NCI-H2171 treated with DMSO at 0.1 percent for 48 hours (cell line): ENCODE measurements at regions not wholly inside any gene's neighbourhood (a gene's known extent, or its start where the extent isn't known, plus 50 kb on each side); places are given as distances from the start of the nearest gene placed in this dataset.
"Not testable (repeated sequence)": the region's sequence is repeated elsewhere in the genome, so short reads cannot be mapped to it uniquely, and the experiment has no call there.

Source experiments
- DNase-seq: peaks from one replicate; lab custom pipeline; 2025; lab: John Stamatoyannopoulos, UW

DNA sequence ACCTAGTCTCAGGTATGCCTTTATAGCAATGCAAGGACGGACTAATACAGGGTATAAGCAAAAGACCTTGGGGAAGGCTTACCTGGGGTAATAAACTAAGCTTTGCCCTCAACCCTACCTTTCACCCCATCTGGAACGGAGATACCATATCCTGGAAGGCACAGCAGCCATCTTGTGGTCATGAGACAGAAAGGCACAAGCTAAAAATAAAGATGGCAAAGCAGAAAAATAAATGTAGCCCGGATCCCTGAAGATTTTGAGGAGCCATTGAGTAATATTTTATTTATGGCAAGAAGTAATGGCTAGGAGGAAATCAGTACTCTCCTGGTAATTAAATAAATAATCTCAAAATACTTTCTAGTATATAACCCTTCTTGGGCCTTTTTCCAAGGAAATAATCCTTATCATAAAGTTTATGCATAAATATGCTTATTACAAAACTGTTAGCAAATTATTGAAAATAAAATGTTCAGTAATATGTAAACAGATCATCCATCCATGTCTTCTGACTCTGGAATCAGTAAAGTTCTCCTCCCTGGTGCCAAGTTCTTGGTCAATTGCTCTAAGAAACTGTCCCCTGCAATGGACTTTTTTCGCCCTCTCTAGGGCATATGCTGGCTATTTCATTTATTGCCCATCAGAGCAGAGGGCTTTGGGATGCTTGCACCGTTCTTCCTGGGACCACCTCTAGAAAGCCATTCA lies 198.7 kb downstream of the SPP2 start:
- DNase-seq, result no peak

DNA sequence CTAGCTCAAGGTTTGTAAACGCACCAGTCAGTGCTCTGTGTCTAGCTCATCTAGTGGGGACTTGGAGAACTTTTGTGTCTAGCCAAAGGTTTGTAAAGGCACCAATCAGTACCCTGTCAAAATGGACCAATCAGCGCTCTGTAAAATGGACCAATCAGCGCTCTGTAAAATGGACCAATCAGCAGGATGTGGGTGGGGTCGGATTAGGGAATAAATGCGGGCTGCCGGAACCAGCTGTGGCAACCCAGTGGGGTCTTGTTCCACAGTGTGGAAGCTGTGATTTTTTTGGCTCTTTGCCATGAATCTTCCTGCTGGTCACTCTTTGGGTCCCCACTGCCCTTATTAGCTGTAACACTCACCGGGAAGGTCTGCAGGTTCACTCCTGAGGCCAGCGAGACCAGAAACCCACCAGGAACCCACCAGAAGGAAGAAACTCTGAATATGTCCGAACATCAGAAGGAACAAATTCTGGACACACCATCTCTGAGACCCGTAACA lies 197.8 kb downstream of the SPP2 start:
- not testable (repeated sequence) for DNase-seq

DNA sequence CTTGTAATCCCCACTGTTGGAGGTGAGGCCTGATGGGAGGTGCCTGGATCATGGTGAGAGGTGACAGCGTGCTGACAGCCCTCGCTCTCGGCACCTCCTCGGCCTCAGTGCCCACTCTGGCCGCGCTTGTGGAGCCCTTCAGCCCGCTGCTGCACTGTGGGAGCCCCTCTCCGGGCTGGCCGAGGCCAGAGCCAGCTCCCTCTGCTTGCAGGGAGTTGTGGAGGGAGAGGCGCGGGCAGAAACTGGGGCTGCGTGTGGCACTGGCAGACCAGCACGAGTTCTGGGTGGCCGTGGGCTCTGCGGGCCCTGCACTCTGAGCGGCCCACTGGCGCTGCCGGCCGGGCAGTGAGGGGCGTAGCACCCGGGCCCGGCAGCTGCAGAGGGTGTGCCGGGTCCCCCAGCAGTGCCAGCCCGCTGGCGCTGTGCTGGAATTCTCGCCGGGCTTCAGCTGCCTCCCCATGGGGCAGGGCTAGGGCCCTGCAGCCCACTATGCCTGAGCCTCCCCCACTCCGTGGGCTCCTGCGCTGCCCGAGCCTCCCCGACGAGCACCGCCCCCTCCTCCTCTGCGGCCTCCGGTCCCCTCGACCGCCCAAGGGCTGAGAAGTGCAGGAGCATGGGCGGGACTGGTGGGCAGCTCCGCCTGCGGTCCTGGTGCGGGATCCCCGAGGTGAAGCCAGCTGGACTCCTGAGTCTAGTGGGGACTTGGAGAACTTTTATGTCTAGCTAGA lies 197.1 kb downstream of the SPP2 start:
- no peak for DNase-seq

DNA sequence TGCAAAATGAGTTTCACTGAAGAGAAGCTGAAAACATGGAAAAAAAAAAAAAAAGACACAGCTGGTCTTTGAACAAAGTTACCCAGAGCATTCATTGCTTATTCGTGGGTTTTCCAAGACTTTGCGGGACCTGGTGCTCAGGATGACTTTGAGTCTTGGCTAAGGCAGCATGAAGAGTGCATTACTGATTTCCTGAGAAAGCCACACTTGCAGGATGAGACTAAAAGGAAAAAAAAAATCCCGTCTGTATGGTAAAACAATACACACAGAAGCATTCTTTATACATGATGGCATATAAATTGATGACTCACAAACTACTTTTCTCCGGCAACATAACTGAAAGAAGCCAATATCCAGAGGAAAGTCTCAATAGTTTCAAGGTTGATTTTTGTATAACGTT lies 195.4 kb downstream of the SPP2 start:
- no peak for DNase-seq

DNA sequence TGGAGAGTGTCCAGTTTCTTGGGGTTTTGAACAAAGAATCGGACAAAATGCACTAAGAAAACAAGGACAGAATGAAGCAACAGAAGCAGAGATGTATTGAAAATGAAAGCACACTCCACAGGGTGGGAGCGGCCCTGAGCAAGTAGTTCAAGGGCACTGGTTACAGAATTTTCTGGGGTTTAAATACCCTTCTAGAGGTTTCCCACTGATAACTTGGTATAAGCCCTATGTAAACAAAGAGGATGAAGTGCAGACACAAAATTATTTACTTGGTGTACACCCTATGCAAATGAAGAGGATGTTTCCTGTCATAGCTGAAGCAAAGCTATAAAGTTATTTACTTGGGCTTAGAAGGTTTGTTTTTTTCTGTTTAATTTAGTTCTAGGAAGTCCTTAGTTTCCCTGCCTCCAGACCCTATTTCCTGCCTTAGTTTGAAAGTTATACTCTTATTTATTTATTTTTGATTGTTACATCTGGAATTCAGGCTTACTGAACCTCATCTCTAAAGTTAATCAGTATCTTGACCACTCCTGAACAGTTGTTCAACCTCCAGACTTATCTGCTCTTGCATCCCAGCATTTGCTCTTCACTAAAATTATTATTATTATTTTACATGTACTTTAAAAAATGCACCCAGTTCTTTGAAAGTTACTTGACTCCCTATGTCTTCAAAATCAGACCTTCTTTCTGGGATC lies 193.5 kb downstream of the SPP2 start:
- no peak for DNase-seq

DNA sequence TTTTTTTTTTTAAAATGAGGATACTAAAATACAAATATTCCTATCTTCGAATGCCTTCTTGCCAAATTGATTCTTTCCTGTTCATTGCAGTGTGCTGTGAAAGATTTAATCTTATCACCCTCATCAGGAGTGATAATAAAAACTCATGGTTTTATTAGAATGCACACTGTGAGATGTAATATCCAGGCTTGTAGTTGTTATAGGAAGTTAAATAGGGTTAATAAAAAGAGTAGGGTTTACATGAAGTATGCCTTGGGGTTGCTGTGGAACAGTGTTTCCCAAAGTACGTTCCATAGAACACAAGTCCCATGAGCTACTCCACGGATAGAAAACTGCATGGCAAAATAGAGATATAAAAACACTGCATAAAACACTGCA lies 191.9 kb downstream of the SPP2 start:
- DNase-seq, result no peak

DNA sequence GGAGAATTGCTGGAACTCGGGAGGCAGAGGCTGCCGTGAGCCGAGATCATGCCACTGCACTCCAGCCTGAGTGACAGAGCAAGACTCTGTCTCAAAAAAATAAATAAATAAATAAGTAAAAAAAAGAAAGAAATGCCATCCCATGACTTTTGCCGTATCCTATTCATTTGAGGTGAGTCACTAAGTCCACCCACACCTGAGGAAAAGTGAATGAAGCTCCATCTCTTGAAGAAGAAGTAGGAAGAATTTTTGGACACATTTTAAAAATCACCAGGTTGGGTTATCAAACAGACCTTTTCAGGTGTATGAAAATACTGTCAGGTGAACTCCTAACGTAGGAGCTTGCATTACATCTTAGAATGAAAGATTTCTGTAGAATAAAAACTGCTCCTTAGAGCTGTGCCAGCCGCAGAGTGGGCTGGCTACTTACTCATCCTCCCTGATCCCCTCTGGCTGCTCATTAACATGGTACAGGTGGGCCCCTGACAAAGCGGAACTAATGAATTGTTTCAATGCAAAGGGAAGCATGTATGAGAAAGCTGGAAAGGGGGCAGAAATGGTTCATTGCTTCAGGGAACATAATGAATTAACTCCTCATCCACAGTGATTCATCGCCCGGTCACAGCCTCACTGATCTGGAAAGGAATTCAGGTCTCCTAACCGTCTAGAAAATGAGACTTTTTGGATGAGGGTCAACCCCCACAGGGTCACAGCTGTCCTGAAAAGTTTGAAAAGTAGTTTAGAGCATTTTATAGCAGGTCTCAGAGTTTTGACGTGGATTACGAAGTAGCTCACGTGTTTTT lies 191.4 kb downstream of the SPP2 start:
- DNase-seq, result no peak

DNA sequence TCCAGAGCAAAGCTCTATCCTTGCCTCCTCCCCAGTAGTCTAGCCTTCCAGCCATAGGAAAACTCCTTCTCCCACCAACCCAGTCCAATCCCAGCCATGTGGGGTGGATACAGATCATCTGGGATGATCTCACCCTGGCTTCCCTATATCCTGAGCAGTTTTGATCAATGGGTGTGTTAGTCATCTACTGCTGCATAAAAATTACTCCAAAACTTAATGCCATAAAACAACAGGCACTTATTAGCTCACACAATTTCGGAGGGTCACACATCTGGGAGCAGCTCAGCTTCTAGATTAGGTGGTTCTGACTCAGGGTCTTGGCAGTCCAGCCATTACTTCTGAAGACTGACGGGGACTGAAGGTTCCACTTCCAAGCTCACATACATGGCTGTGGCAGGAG lies 190.4 kb downstream of the SPP2 start:
- DNase-seq, result no peak

DNA sequence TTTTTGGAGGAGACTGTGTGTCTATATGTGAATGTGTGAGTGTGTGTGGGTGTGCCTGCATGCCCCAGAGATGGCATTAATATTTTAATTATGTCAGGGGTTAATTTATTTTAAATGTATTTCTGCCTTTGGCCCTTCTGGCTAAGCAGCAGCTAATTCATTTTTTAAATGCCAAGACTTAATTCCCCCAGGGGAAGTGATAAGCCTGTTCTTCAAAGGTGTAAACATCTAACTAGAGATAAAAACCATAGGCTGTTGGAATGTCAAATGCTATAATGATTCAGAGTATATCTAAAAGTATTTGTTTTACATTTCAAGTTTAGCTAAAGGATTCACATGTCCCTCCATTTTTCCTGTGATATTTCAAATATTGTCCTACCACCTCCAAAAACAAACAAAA lies 184.7 kb downstream of the SPP2 start:
- DNase-seq, result no peak

DNA sequence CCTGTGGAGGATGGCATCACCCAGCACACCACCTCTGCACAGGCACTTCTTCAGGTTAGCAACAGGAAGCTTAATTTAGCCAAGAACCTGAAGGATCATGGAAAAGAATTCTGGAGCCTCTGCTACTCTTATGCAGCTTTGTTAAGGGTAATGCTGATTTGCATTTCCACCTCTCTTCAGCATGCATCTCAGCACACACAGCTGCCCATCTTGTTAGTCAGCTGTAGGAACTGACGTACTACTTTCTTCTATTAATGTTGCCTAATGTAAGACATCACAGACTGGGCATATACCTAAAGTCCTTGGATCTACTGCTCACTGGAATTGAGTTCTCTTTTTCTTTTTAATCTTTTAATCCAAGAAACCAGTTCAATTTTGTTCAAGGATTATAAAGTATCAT lies 181.0 kb downstream of the SPP2 start:
- no peak for DNase-seq

DNA sequence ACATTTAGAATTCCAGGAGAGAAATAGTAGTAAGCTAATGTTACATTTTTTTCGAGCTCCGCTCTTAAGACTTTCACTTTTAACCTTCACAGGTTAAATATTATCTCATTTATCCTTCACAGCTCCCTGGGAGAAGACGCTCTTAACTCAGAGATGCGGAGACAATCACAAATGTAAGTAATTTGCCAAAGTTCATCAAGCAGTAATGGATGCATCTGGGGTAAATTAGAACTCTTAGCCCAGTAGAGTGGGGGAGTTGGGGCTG lies 168.5 kb downstream of the SPP2 start:
- no peak for DNase-seq

DNA sequence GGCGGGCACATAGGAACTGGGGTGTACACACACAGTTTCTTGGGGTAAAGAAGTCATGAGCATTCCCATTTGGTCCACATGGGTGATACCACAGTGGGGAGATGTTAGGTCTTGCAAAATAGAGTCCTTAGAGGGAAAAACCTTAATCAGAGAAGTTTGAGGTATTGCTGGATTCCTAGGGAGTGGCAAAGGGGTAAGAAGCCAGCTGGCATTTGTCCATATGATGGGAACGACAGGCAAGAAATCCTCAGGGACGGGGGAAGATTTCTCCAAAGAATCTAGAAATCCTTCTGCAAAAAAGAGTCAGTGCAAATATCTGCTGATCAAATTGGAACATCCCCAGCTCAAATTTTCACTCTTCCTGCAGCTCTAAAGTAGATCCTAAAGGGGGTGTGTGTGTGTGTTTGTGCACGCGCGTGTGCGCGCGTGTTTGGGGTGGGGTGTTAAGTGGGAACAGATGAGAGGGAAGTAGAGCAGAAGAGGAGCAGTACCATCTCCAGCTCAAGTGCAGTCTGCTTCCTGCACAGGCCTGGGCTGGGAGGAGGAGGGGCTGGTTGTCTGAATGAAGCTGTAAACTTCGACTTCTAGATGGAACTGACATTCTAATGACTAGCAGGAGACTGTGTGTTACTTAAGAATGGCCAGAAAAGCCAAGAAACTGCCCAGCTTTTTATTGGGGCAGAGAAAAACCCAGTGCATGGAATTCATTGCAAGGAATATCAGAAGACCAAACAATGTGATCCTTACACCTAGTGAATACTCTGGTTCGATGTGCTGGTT lies 168.0 kb downstream of the SPP2 start:
- DNase-seq, result peak; percentile 50

DNA sequence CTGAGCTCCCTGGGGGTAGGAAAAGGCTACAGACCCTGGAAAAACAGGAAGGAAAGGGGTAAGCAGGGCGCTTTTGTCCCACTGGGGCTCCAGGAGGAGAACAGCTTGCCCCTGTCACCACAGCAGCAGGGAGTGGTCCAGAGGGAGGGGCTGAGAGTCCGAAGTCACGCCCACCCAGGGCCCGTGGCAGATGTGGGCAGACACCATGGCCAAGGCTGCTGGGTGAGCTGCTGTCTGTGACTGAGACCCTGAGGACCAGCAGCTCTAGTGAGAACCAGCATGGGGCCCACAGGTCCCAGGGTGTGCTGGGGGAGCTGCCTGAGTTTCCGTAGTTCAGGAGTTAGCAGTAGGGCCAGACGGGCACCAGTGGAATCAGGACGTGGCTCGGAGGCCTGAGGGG lies 162.0 kb downstream of the SPP2 start:
- DNase-seq, result no peak

DNA sequence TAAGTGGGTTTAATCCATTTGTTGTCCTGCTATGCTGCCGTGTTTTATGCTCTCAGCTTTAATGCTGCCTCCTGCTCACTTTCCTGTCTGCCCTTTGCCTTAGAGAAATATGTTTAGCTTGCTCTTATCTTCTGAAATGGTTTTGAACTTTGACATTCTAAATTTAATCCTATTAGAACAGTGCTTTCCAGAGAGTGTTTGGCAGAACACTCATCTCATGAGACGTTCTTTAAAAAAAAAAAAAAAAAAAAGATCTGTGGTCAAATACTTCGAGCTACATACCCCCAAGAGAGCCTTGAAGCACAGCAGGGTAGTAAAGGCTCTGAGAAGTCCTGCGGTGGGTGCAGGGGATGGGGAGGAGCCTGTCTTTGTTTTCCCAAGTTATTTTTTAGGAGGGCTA lies 161.3 kb downstream of the SPP2 start:
- no peak for DNase-seq

DNA sequence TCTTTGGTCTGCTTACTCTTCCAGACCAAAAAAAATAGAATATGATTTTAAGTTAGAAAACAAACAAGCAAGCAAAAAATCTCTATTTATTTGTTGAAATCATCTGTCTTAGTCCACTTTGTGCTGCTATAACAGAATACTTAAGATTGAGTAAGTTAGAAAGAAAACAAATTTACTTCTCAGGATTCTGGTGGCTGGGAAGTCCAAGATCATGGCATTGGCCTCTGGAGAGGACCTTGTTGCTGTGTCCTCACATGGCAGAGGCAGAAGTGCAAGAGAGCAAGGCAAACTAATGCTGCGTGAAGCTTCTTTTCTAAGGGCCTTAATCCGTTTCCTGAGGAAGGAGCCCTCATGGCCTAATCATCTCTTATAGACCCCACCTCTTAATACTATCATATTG lies 156.2 kb downstream of the SPP2 start:
- no peak for DNase-seq

DNA sequence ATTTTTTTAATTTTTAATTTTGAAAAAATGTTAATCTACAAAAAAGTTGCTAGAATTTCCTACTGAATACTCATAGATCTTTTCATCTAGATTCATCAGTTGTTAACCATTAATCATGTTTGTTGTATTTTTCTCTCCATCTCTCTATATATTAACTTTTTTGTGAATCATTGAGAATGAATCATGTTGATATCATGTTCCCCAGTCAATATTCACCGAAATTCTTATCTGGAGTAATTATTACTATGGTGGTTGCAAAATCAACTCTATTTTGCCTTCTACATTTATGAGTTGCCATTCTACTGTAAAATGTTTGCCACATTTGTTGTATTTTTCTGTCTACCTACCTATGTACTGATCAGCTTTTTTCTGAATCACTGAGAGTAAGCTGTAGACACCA lies 154.0 kb downstream of the SPP2 start:
- DNase-seq, result no peak

DNA sequence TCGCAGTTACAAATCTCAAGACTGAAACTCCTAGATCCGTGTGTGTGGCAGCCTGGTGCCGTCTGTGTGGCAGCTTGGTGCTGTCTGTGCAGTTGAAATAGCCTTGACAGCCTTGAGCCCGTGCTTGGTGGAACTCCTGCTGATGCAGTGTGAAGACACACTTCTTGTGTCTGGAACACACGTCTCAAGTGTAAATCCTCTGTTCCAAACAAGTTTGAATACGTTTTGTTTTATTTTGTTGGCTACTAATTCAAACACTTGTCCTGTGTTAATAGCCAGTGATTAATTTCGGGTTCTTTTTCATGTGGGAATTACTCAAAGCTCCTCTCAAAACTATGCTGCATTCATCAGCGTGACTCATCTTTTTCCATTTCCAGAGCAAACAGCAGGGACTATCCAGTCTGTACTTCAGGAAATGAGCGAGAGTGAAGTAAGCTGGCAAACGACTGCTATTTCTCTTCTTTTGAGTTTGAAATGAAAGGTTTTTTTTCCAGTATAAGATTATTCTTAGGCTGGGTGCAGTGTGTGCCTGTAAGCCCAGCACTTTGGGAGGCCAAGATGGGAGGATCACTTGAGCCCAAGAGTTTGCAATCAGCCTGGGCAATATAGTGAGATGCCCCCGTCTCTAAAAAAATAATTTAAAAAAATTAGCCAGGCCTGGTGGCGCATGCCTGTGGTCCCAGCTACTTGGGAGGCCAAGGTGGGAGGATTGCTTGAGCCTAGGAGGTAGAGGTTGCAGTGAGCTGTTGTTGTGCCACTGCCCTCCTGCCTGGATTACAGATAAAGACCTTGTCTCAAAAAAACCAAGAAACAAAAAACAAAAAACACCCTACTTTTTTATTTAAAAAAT lies 152.9 kb downstream of the SPP2 start:
- DNase-seq, result no peak

DNA sequence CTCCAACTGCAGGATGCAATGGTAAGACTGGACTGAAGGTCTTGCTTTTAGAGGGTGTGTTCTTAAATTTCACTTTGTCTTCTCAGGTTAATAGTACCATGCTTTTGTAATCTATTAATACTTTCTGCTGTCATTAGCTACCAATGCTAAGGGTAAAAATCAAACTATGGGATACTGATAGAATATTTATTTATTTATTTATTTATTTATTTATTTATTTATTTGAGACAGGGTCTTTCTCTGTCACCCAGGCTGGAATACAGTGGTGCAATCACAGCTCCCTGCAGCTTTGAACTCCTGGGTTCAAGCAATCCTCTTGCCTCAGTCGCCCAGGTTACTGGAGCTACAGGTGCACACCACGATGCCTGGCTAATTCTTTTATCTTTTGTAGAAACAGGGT lies 152.1 kb downstream of the SPP2 start:
- DNase-seq, result no peak

DNA sequence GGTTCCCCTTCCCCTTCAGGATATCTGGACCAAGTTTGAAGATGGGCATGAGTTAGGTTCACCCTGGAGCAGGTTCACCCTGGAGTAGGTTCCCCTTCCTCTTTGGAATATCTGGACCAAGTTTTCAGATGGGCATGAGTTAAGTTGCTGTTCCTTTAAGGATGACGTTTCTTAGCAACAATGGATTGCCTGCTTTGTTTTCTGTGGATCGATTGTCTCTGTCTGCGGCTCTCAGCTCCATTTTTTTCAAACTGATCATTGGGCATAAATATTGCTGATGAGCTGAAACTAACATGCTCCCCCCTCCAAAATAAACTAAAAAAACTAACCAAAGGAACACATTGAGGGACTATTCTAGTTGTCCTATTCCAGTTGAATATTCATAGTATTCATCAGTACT lies 149.5 kb downstream of the SPP2 start:
- DNase-seq, result no peak

DNA sequence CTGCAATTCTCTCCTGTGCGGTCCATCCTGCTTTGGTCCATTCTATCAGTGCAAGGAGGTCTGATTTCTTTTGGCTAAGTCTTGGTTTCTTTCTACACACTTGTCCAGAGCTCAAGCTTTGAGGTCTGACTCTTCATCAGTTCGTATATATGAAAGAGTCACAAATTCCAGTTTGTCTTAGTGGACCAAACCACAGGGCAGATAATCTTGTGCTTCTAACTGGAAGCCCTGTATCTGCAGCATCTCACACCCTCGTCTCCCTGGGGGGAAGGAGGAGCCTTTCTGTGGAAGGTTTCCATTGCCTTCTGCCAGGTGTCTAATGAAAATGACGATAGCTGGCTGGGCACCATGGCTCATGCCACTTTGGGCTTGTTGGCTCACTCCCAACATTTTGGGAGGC lies 148.5 kb downstream of the SPP2 start:
- DNase-seq, result no peak

DNA sequence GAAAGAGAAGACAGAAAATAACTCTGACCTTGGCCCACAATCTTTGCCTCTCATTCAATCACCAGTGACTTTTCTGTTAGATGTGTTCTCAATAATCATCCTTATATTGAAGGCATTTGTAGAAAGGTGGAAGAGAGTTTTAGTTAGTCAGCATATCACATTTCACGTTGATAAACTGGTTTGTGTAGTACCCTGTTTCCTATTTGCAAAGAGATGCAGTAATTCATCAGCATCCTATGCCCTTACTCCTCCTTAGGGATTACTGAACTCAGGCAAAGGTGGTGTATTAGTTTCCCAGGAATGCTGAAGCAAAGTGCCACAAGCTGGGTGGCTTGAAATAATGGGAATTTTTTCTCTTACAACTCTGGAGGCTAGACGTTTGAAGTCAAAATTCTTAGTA lies 145.0 kb downstream of the SPP2 start:
- no peak for DNase-seq
